A673 (cell line): ENCODE measurements at regions not wholly inside any gene's neighbourhood (a gene's known extent, or its start where the extent isn't known, plus 50 kb on each side); places are given as distances from the start of the nearest gene placed in this dataset.

Experiments used
- BruUV-seq: library from RNA; stranded (reverse); fragments of 400-500 nt; replicated peaks from 2 replicates; lab custom pipeline; 2021; lab: Mats Ljungman, UMichigan
- CTCF ChIA-PET: fragments of 300-600 bp; sonication (Branson Sonifier 250); formaldehyde crosslinking; loops from one replicate; lab custom pipeline; 2022; ENCODE audit warnings: antibody characterized with exemption; lab: Charles Lee
- POLR2A ChIA-PET: fragments of 300-600 bp; sonication (Branson Sonifier 250); formaldehyde crosslinking; loops from one replicate; lab custom pipeline; 2022; ENCODE audit warnings: antibody characterized with exemption; ENCODE audit not compliant: low non-redundant PET; lab: Charles Lee
- DNase-seq: peaks from one replicate; pipeline ENCODE4 v3.0.0-alpha.2; 2015; ENCODE audit warnings: low spot score
- H3K27ac ChIP-seq: fragments of 200-600 bp; sonication (generic); 2 replicates; pipeline ENCODE4 v1.5.1; 2016; ENCODE audit warnings: mixed run types, low read depth, mild to moderate bottlenecking, mixed read lengths, antibody characterized with exemption, low read length; ENCODE audit not compliant: poor library complexity, severe bottlenecking
- H3K27me3 ChIP-seq: fragments of 200-600 bp; sonication (generic); replicated peaks from 2 replicates; pipeline ENCODE4 v1.6.1; 2017; ENCODE audit warnings: mixed run types, low read depth, mild to moderate bottlenecking, mixed read lengths, antibody characterized with exemption, low read length; ENCODE audit not compliant: insufficient read depth, poor library complexity
- H3K36me3 ChIP-seq: fragments of 200-600 bp; sonication (generic); 2 replicates; pipeline ENCODE4 v1.6.1; 2016; ENCODE audit warnings: mixed run types, mild to moderate bottlenecking, mixed read lengths, antibody characterized with exemption, low read length; ENCODE audit not compliant: insufficient read depth, poor library complexity, severe bottlenecking
- H3K4me1 ChIP-seq: fragments of 200-600 bp; sonication (generic); 2 replicates; pipeline ENCODE4 v1.6.1; 2017; ENCODE audit warnings: mixed run types, mild to moderate bottlenecking, mixed read lengths, antibody characterized with exemption, low read length; ENCODE audit not compliant: insufficient read depth, poor library complexity, severe bottlenecking
- H3K4me3 ChIP-seq: fragments of 200-600 bp; sonication (generic); 2 replicates; pipeline ENCODE4 v1.5.1; 2016; ENCODE audit warnings: low read depth, mixed run types, mild to moderate bottlenecking, mixed read lengths, low read length; ENCODE audit not compliant: poor library complexity, severe bottlenecking
- H3K9me3 ChIP-seq: fragments of 200-600 bp; sonication (generic); 2 replicates; pipeline ENCODE4 v1.6.1; 2016; ENCODE audit warnings: mixed run types, low read depth, mild to moderate bottlenecking, mixed read lengths, antibody characterized with exemption, low read length; ENCODE audit not compliant: poor library complexity, severe bottlenecking
- EZH2 ChIP-seq: fragments of 200-600 bp; sonication (generic); IDR thresholded peaks from 2 replicates; pipeline ENCODE4 v1.6.1; 2017; ENCODE audit warnings: borderline replicate concordance, low read depth, mild to moderate bottlenecking, mixed read lengths, antibody characterized with exemption, low read length; ENCODE audit not compliant: poor library complexity, severe bottlenecking
- intact Hi-C: fragments of 100-400 bp; cut with micrococcal nuclease; formaldehyde crosslinking; loops from one replicate; pipeline ENCODE4 v1.10.0; 2022; ENCODE audit not compliant: unreplicated experiment
- TF ChIP-seq, protein P1 (sequence below): fragments of 300-800, 200-600 bp; sonication (generic); conservative IDR thresholded peaks from 2 replicates; pipeline ENCODE4 v1.5.1; 2017; ENCODE audit warnings: low read depth, mild to moderate bottlenecking, antibody characterized with exemption, low read length, moderate library complexity, mixed read lengths

- no peaks in the 10 kb centered on the region for H3K27me3 ChIP-seq
- H3K4me1 ChIP-seq = no peaks in the 10 kb centered on the region
- BruUV-seq = no TSS peak
- H3K4me3 ChIP-seq = no peak overlapping the region
- no peaks in the 10 kb centered on the region for H3K36me3 ChIP-seq
- no peak overlapping the region for H3K27ac ChIP-seq
- TF ChIP-seq, protein P1, sequence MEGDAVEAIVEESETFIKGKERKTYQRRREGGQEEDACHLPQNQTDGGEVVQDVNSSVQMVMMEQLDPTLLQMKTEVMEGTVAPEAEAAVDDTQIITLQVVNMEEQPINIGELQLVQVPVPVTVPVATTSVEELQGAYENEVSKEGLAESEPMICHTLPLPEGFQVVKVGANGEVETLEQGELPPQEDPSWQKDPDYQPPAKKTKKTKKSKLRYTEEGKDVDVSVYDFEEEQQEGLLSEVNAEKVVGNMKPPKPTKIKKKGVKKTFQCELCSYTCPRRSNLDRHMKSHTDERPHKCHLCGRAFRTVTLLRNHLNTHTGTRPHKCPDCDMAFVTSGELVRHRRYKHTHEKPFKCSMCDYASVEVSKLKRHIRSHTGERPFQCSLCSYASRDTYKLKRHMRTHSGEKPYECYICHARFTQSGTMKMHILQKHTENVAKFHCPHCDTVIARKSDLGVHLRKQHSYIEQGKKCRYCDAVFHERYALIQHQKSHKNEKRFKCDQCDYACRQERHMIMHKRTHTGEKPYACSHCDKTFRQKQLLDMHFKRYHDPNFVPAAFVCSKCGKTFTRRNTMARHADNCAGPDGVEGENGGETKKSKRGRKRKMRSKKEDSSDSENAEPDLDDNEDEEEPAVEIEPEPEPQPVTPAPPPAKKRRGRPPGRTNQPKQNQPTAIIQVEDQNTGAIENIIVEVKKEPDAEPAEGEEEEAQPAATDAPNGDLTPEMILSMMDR = no peak
- no peak for DNase-seq
- ChIA-PET POLR2A (no interaction called here), CTCF (no interaction called here)
- H3K9me3 ChIP-seq = no peaks in the 10 kb centered on the region
- intact Hi-C loops = no loop called here
Observed at GRCh38 chr7:110568932-110569331, 522.0 kb upstream of the LRRN3 start.

- Histone ChIP-seq H3K4me3 (no peak overlapping the region), H3K27ac (no peak overlapping the region), H3K9me3 (no peaks in the 10 kb centered on the region), H3K27me3 (no peaks in the 10 kb centered on the region), H3K36me3 (no peaks in the 10 kb centered on the region), H3K4me1 (no peaks in the 10 kb centered on the region)
- intact Hi-C loops = no loop called here
- TF ChIP-seq, protein P1 = no peak
- TF ChIP-seq EZH2 = no peak
- BruUV-seq = no TSS peak
- no peak for DNase-seq
- ChIA-PET CTCF (no interaction called here), POLR2A (no interaction called here)
Observed at GRCh38 chr7:110569486-110570205, 521.3 kb upstream of the LRRN3 start.

GRCh38 chr7:110573862-110574528, 516.9 kb upstream of the LRRN3 start:
- Histone ChIP-seq H3K4me1 (no peaks in the 10 kb centered on the region), H3K36me3 (no peaks in the 10 kb centered on the region), H3K9me3 (no peaks in the 10 kb centered on the region), H3K4me3 (no peak overlapping the region), H3K27me3 (no peaks in the 10 kb centered on the region), H3K27ac (no peak overlapping the region)
- no TSS peak for BruUV-seq
- peak; percentile 20 for DNase-seq
- ChIA-PET POLR2A (no interaction called here), CTCF (no interaction called here)
- intact Hi-C loops = no loop called here
- no peak for TF ChIP-seq EZH2
- TF ChIP-seq, protein P1 = no peak
